B cell (primary cell): ENCODE measurements at regions not wholly inside any gene's neighbourhood (a gene's known extent, or its start where the extent isn't known, plus 50 kb on each side); places are given as distances from the start of the nearest gene placed in this dataset.
"Not testable (repeated sequence)": the region's sequence is repeated elsewhere in the genome, so short reads cannot be mapped to it uniquely, and the experiment has no call there.

Experiments
- ATAC-seq: fragments of 200-7000 bp; cut with Tn5 transposase; one replicate; pipeline ENCODE4 v1.10.0; 2021; ENCODE audit warnings: low read depth, mild to moderate bottlenecking, moderate number of reproducible peaks, moderate library complexity
- CTCF ChIA-PET: fragments of 350-600 bp; sonication (Branson Sonifier 250); formaldehyde crosslinking; loops from one replicate; lab custom pipeline; 2021; ENCODE audit warnings: antibody characterized with exemption, inconsistent platforms; lab: Charles Lee
- POLR2A ChIA-PET: fragments of 350-600 bp; sonication (Branson Sonifier 250); formaldehyde crosslinking; loops from one replicate; lab custom pipeline; 2021; ENCODE audit warnings: antibody characterized with exemption; lab: Charles Lee
- DNase-seq: peaks from one replicate; pipeline ENCODE4 v3.0.0; 2013
- H2AFZ ChIP-seq: 2 replicates; pipeline ENCODE4 v1.6.1; 2012; ENCODE audit warnings: mild to moderate bottlenecking, low read depth, low read length; ENCODE audit not compliant: insufficient read depth, poor library complexity, severe bottlenecking
- H3K27ac ChIP-seq, 2 donors: 1 replicate in 1 of 2; 2 replicates in 1 of 2; pipeline ENCODE4 v1.5.1; 2012 to 2013; ENCODE audit warnings: low read length in 2 of 2, mild to moderate bottlenecking in 2 of 2, moderate library complexity in 1 of 2
- H3K27me3 ChIP-seq, 4 experiments: fragments of 200-600 bp in 1 of 4; sonication (generic) in 1 of 4; replicated peaks in 1 of 4; 1 replicate in 2 of 4; 2 replicates in 2 of 4; pipeline versions ENCODE4 v1.6.1 to v1.7.0; 2013 to 2016; ENCODE audit warnings: low read length in 3 of 4, mild to moderate bottlenecking in 2 of 4, mixed read lengths in 1 of 4, moderate library complexity in 1 of 4; ENCODE audit not compliant: insufficient read depth in 4 of 4, control insufficient read depth in 3 of 4; ENCODE audit errors: control extremely low read depth in 1 of 4
- H3K36me3 ChIP-seq, 2 experiments: replicated peaks in 1 of 2; 1 replicate in 1 of 2; 2 replicates in 1 of 2; pipeline versions ENCODE4 v1.6.1 to v1.7.1; 2013; ENCODE audit warnings: low read length in 1 of 2; ENCODE audit not compliant: insufficient read depth in 2 of 2, control insufficient read depth in 1 of 2; ENCODE audit errors: control extremely low read depth in 1 of 2, extremely low read depth in 1 of 2
- H3K4me1 ChIP-seq, 2 donors: fragments of 200-600 bp in 1 of 2; sonication (generic) in 1 of 2; 1 replicate in 1 of 2; 2 replicates in 1 of 2; pipeline versions ENCODE4 v1.5.1 to v1.6.1; 2013 to 2017; ENCODE audit warnings: low read length in 2 of 2; ENCODE audit not compliant: control insufficient read depth in 2 of 2, insufficient read depth in 2 of 2
- H3K4me2 ChIP-seq: replicated peaks from 2 replicates; pipeline ENCODE3; 2012; ENCODE audit warnings: mild to moderate bottlenecking, low read depth, low read length; ENCODE audit not compliant: poor library complexity, severe bottlenecking
- H3K4me3 ChIP-seq, 5 experiments: fragments of 200-600 bp in 1 of 5; sonication (generic) in 1 of 5; 1 replicate in 3 of 5; 2 replicates in 2 of 5; pipeline versions ENCODE4 v1.5.1 to v1.7.0; 2011 to 2016; ENCODE audit warnings: low read length in 4 of 5, mild to moderate bottlenecking in 4 of 5, low read depth in 2 of 5, control low read depth in 1 of 5, moderate library complexity in 1 of 5; ENCODE audit not compliant: insufficient read depth in 1 of 5; ENCODE audit errors: control extremely low read depth in 1 of 5, extremely low read depth in 1 of 5
- H3K79me2 ChIP-seq: fragments of 200-600 bp; sonication (generic); one replicate; pipeline ENCODE4 v1.6.0; 2016; ENCODE audit warnings: low read length; ENCODE audit not compliant: control insufficient read depth, insufficient read depth
- H3K9ac ChIP-seq: fragments of 200-600 bp; sonication (generic); 2 replicates; pipeline ENCODE4 v1.6.1; 2017; ENCODE audit warnings: mild to moderate bottlenecking, low read length, moderate library complexity
- H3K9me3 ChIP-seq, 3 donors: one replicate each; pipeline versions ENCODE4 v1.6.1 to v1.7.1; 2013; ENCODE audit warnings: low read length in 2 of 3; ENCODE audit not compliant: control insufficient read depth in 2 of 3, insufficient read depth in 1 of 3; ENCODE audit errors: control extremely low read depth in 1 of 3
- H4K20me1 ChIP-seq: 2 replicates; pipeline ENCODE4 v1.6.0; 2012; ENCODE audit warnings: mild to moderate bottlenecking, low read length; ENCODE audit not compliant: insufficient read depth, control insufficient read depth, poor library complexity, severe bottlenecking
- H3K27ac Mint-ChIP-seq: one replicate; pipeline ENCODE4 v1.8.0; 2021; ENCODE audit warnings: mixed read lengths
- H3K27me3 Mint-ChIP-seq: one replicate; pipeline ENCODE4 v1.8.0; 2021; ENCODE audit warnings: mixed read lengths
- H3K4me1 Mint-ChIP-seq: one replicate; pipeline ENCODE4 v1.8.0; 2021; ENCODE audit warnings: mixed read lengths
- H3K4me3 Mint-ChIP-seq: one replicate; pipeline ENCODE4 v1.8.0; 2021; ENCODE audit warnings: mixed read lengths
- H3K9me3 Mint-ChIP-seq: one replicate; pipeline ENCODE4 v1.8.0; 2022; ENCODE audit warnings: mixed read lengths; ENCODE audit not compliant: insufficient read depth
- EZH2 ChIP-seq: IDR thresholded peaks from 2 replicates; pipeline ENCODE4 v1.6.1; 2012; ENCODE audit warnings: borderline replicate concordance, low read depth, mild to moderate bottlenecking, moderate library complexity, low read length; ENCODE audit not compliant: insufficient read depth, poor library complexity, severe bottlenecking
- WGBS: methylation state at CpG from one replicate; pipeline ENCODE4 v1.1.5; 2013; ENCODE audit warnings: missing lambda C conversion rate; ENCODE audit not compliant: insufficient coverage; 5-methylcytosine and 5-hydroxymethylcytosine counted together
- intact Hi-C: fragments of 100-400 bp; cut with micrococcal nuclease; formaldehyde crosslinking; loops from one replicate; pipeline ENCODE4 v1.10.0; 2022
- TF ChIP-seq, protein P1 (sequence below): fragments of 200-600 bp; IDR thresholded peaks from one replicate; pipeline ENCODE4 v1.8.0; 2022; ENCODE audit warnings: antibody characterized with exemption, mild to moderate bottlenecking

GRCh38 chrX:65932173-65933084 lies 107.5 kb downstream of the VSIG4 start:
- H3K36me3 ChIP-seq = no peaks in the 10 kb centered on the region
- no peak overlapping the region for H3K4me3 ChIP-seq
- H3K27me3 Mint-ChIP-seq = no peaks in the 10 kb centered on the region
- 87% methylated on average over 3 of the region's 10 CpGs for WGBS
- no peak overlapping the region for H3K9ac ChIP-seq
- no peak overlapping the region for H2AFZ ChIP-seq
- ChIA-PET POLR2A (no interaction called here), CTCF (no interaction called here)
- peaks cover 3% of the 10 kb centered on the region for H3K9me3 Mint-ChIP-seq
- peaks cover 3% of the 10 kb centered on the region for H3K4me1 Mint-ChIP-seq
- no peaks in the 10 kb centered on the region for H4K20me1 ChIP-seq
- H3K27ac Mint-ChIP-seq = no peak overlapping the region
- intact Hi-C loops = no loop called here
- TF ChIP-seq EZH2 = no peak
- TF ChIP-seq, protein P1, sequence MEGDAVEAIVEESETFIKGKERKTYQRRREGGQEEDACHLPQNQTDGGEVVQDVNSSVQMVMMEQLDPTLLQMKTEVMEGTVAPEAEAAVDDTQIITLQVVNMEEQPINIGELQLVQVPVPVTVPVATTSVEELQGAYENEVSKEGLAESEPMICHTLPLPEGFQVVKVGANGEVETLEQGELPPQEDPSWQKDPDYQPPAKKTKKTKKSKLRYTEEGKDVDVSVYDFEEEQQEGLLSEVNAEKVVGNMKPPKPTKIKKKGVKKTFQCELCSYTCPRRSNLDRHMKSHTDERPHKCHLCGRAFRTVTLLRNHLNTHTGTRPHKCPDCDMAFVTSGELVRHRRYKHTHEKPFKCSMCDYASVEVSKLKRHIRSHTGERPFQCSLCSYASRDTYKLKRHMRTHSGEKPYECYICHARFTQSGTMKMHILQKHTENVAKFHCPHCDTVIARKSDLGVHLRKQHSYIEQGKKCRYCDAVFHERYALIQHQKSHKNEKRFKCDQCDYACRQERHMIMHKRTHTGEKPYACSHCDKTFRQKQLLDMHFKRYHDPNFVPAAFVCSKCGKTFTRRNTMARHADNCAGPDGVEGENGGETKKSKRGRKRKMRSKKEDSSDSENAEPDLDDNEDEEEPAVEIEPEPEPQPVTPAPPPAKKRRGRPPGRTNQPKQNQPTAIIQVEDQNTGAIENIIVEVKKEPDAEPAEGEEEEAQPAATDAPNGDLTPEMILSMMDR = no peak
- H3K27ac ChIP-seq = no peak overlapping the region
- no peak overlapping the region for H3K4me2 ChIP-seq
- ATAC-seq (no peak), DNase-seq (no peak)
- H3K27me3 ChIP-seq = no peaks in the 10 kb centered on the region
- H3K9me3 ChIP-seq = peaks cover 0 to 9% (median 3%) of the 10 kb centered on the region in 3 donors
- H3K79me2 ChIP-seq = no peaks in the 10 kb centered on the region
- H3K4me1 ChIP-seq = peaks cover under 1% of the 10 kb centered on the region in 2 donors
- H3K4me3 Mint-ChIP-seq = no peak overlapping the region

GRCh38 chrX:65928522-65928921 lies 111.4 kb downstream of the VSIG4 start:
- Histone ChIP-seq H3K36me3 (no peaks in the 10 kb centered on the region), H3K4me3 (no peak overlapping the region), H3K4me2 (no peak overlapping the region), H3K9ac (no peak overlapping the region), H2AFZ (no peak overlapping the region), H3K9me3 (peaks cover 0 to 14% (median 3%) of the 10 kb centered on the region in 3 donors), H3K79me2 (no peaks in the 10 kb centered on the region), H3K27ac (no peak overlapping the region), H3K27me3 (no peaks in the 10 kb centered on the region), H4K20me1 (no peaks in the 10 kb centered on the region), H3K4me1 (peaks cover 24% of the 10 kb centered on the region in 2 donors)
- no peak for ATAC-seq
- no peak for DNase-seq
- Mint-ChIP-seq H3K4me1 (peaks cover 35% of the 10 kb centered on the region), H3K27ac (no peak overlapping the region), H3K27me3 (no peaks in the 10 kb centered on the region), H3K4me3 (no peak overlapping the region), H3K9me3 (peaks cover 3% of the 10 kb centered on the region)
- CTCF ChIA-PET = no interaction called here
- intact Hi-C loops = no loop called here
- POLR2A ChIA-PET = no interaction called here
- no peak for TF ChIP-seq EZH2
- TF ChIP-seq, protein P1 = no peak
- WGBS = 79% methylated on average over 2 of the region's 5 CpGs

DNA sequence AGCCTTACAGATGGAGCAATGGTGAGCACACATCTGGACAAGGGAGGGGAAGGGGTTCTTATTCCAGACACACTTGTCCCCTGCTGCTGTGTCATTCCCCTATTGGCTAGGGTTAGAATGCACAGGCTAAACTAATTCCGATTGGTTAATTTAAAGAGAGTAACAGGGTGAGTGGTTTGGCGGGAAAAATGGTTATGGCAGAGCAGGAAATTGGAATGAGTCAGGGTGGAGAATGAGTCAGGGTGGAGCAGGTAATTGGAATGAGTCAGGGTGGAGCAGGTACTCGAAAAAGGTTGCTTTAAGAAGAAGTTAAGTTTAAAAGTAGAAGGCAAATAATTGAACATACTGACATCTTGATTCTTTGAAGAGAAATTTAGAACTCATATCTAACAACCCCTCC lies 112.5 kb downstream of the VSIG4 start:
- H3K27ac ChIP-seq, H4K20me1 ChIP-seq, DNase-seq, H3K27me3 ChIP-seq, H3K79me2 ChIP-seq, H3K27me3 Mint-ChIP-seq, H3K36me3 ChIP-seq, POLR2A ChIA-PET, H3K27ac Mint-ChIP-seq, ATAC-seq, H3K4me2 ChIP-seq, intact Hi-C loops, H2AFZ ChIP-seq, H3K9ac ChIP-seq, H3K4me3 ChIP-seq, CTCF ChIA-PET, H3K9me3 Mint-ChIP-seq, H3K4me3 Mint-ChIP-seq: not testable (repeated sequence)
- Histone ChIP-seq H3K9me3 (peaks cover 0 to 13% (median 1%) of the 10 kb centered on the region in 3 donors), H3K4me1 (peaks cover 28 to 30% of the 10 kb centered on the region in 2 donors)
- WGBS = 100% methylated on average over 1 of the region's 3 CpGs
- H3K4me1 Mint-ChIP-seq = peaks cover 43% of the 10 kb centered on the region
